Gastrocnemius medialis (tissue), 4 donors: ENCODE measurements at regions not wholly inside any gene's neighbourhood (a gene's known extent, or its start where the extent isn't known, plus 50 kb on each side); places are given as distances from the start of the nearest gene placed in this dataset.

Experiments used
- CTCF ChIP-seq, 5 experiments: fragments of 450-650 bp in 3 of 5; fragments of 200-600 bp in 2 of 5; sonication (generic) in 2 of 5; IDR thresholded peaks in 4 of 5; conservative IDR thresholded peaks in 1 of 5; 1 replicate in 4 of 5; 2 replicates in 1 of 5; pipeline ENCODE4 v1.5.1; 2016 to 2019; ENCODE audit warnings: antibody characterized with exemption in 5 of 5, mild to moderate bottlenecking in 3 of 5, moderate library complexity in 3 of 5
- POLR2A ChIP-seq, 2 donors: fragments of 450-650 bp; IDR thresholded peaks; one replicate each; pipeline ENCODE4 v1.6.1; 2017; ENCODE audit warnings: antibody characterized with exemption in 2 of 2, mild to moderate bottlenecking in 2 of 2, moderate library complexity in 2 of 2

DNA sequence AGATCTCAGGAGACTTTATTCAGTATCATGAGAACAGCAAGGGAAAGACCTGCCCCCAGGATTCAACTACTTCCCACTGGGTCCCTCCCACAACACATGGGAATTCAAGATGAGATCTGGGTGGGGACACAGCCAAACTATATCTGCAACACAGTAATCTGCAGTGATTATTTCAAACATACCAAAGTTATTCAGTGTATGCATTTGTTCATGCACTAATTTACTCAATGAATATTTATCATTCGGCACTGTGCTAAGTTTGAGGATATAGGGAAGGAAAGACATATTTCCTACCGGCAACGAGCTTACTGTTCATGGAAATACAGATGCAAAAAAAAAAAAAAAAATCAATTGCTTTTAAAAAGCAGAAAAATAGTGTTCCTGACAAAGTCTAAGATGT is 91.6 kb upstream of the IMMP2L start:
- TF ChIP-seq CTCF (IDR thresholded peaks at IDR 0.05 in 4 of 5, conservative IDR thresholded peaks at IDR 0.05 in 1 of 5) = no peak
- TF ChIP-seq POLR2A (IDR thresholded peaks at IDR 0.05) = no peak
